Epithelial cell of proximal tubule (primary cell): ENCODE measurements at regions not wholly inside any gene's neighbourhood (a gene's known extent, or its start where the extent isn't known, plus 50 kb on each side); places are given as distances from the start of the nearest gene placed in this dataset.

Experiments used
- DNase-seq: peaks from one replicate; pipeline ENCODE4 v3.0.0-alpha.2; 2011; ENCODE audit warnings: low read depth
- H3K4me3 ChIP-seq: 2 replicates; pipeline ENCODE4 v1.5.1; 2011; ENCODE audit warnings: low read depth, mild to moderate bottlenecking, low read length
- TF ChIP-seq, protein P1 (sequence below): conservative IDR thresholded peaks from 2 replicates; pipeline ENCODE4 v1.5.1; 2012; ENCODE audit warnings: low read depth, mild to moderate bottlenecking, low read length

DNA sequence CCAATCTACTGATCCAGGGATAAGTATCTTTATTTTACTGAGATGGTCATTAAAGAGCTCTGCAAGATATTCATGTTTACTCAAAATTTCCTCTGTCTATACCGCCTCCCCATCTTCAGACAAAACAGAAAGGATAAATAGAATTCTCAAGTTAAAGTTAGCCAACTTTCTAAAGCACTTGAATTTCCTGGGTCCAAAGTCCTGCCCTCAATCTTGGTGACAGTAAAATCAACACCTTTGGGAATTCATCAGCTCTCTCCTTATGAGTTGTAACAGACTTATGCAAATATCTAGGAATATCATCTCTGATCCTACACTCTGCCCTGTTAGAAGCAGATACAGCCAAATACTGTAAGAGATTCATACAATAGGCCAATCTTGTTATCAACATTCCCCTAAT lies 122.5 kb upstream of the HAAO start:
- DNase-seq: no peak
- H3K4me3 ChIP-seq: no peak overlapping the region
- TF ChIP-seq, protein P1, sequence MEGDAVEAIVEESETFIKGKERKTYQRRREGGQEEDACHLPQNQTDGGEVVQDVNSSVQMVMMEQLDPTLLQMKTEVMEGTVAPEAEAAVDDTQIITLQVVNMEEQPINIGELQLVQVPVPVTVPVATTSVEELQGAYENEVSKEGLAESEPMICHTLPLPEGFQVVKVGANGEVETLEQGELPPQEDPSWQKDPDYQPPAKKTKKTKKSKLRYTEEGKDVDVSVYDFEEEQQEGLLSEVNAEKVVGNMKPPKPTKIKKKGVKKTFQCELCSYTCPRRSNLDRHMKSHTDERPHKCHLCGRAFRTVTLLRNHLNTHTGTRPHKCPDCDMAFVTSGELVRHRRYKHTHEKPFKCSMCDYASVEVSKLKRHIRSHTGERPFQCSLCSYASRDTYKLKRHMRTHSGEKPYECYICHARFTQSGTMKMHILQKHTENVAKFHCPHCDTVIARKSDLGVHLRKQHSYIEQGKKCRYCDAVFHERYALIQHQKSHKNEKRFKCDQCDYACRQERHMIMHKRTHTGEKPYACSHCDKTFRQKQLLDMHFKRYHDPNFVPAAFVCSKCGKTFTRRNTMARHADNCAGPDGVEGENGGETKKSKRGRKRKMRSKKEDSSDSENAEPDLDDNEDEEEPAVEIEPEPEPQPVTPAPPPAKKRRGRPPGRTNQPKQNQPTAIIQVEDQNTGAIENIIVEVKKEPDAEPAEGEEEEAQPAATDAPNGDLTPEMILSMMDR: no peak

DNA sequence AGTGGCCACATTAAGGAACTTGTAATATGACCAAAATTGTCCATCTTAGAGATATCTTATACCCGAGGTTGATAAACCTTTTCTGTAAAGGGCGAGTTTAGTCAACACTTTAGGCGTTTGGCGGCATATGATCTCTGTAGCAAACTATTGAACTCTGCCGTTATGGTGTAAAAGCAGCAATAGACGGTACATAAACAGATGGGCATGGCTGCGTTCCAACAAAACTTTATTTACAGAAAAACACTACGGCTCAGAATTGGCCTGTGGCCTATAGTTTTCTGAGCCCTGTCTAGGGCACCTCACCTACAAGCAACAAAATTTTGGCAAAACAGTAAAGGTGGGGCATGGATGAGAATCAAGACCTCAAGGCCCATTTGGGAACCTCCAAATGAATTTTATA lies 121.9 kb upstream of the HAAO start:
- H3K4me3 ChIP-seq: no peak overlapping the region
- TF ChIP-seq, protein P1: no peak
- no peak for DNase-seq

DNA sequence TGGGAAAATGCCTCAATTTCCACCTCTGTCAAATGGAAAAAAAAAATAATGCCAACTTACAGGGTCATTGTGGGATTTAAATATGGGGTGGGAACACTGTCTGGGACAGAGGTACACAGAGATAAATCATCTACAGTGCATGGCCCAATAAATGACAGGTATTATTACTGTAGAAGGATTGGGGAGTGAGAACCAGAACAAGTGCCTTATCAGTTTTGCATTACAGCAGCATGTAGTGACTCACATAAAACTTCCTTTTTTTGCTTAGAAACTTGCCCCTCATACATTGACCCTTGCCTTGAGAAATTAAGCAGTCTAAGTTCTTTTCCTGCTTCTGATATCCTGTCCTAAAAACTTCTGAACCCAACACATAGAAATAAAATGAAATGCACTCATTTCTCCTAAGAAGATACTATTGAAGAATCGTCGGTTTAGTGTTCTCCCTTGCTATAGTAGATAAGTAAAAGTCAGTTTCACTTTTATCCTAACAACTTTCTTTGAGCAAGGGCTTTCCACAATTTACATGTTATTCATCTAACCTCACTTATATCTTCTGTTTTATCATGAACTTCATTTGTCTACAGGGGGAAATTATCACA lies 121.0 kb upstream of the HAAO start:
- no peak for DNase-seq
- no peak overlapping the region for H3K4me3 ChIP-seq
- TF ChIP-seq, protein P1: no peak

DNA sequence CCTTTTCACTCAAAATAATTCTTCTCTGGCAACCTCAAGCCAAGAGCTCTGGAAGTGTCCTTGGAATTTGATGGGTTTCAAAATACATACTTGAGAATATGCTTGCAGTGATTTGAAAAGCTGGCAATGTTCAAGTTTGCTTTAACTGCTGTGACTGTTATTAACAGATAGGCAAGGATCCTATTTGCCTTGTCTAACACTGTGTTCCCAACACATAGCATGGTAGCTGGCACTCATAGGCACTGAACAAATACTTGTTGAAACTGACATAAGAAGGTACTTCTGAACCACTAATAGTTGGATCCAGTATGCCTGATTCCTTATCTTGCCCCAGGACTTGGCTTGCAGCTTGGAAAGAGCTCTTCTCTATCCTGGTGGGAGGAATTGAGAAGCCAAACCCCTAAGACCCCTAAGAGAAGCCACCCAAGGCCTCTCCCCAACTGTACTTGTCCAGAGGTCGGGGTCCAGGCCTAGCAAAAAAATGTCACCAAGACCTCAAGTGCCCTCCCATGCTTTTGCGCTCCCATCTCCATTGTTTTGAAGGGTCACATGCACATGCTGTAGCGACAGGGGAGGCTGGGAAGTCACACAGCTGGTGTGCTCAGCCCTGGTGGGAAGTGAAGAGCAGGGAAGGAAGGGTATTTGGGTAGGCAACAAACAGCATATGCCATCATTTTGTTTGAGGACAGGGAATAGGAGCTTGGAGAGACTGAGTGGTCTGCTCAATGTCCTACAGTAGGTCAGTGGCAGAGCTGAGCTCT lies 118.4 kb upstream of the HAAO start:
- H3K4me3 ChIP-seq: no peak overlapping the region
- TF ChIP-seq, protein P1: no peak
- no peak for DNase-seq

DNA sequence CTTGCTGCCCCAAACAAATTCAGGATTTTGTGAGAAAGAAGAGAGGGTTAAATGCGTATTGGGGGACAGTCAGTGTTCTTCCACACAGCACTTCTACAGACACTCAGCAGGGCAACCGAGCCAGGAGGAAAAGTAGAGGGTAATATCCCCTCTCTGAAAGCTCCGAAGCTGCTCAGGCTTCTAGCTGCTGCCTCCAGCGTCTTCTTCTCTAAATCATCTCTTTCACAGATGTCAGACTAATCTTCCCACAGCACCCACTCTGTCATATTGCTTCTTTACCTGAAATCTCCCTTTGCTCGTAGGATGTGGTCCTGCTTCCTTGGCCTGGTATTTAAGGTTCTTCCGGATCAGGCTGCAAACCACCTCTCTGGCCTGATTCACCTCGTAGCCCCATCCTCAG lies 117.6 kb upstream of the HAAO start:
- DNase-seq: no peak
- no peak overlapping the region for H3K4me3 ChIP-seq
- TF ChIP-seq, protein P1: no peak

DNA sequence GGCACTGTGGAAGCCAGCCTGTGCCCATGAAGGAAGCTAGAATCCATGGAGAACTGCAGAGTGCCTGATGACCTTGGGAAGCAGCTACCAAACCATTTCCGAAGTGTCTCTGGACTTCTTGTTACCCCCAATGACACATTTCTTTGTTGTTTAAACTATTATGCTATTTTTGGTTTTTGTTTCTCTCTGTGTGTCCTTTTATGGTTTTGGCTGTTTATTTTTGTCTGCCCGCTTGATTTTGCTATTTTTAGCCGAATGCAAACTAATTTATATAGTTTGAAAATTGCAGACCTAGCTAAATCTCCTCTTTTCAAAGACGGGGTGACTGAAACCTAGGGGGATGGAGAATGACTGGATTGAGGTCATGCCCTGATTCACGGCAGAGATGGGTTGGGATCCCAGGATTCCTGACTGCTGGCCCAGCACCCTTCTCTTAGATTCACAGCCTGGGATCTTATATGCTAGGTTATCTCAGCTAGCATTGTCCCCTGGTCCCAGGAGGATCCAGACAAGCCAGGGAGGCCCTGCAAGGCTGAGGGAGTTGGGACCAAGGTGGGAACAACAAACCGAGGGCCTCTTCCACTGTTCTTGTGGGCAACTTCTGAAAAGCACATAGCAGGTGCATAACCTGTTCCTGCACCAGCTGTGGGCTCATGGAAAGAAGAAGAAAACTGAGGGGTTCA lies 116.3 kb upstream of the HAAO start:
- DNase-seq: no peak
- no peak overlapping the region for H3K4me3 ChIP-seq
- TF ChIP-seq, protein P1: no peak
